ENCODE measurements at regions not wholly inside any gene's neighbourhood (a gene's known extent, or its start where the extent isn't known, plus 50 kb on each side); places are given as distances from the start of the nearest gene placed in this dataset.

- DNase-seq = no peak
Observed at GRCh38 chr5:3736926-3737325, 141.3 kb downstream of the IRX1 start.

DNA sequence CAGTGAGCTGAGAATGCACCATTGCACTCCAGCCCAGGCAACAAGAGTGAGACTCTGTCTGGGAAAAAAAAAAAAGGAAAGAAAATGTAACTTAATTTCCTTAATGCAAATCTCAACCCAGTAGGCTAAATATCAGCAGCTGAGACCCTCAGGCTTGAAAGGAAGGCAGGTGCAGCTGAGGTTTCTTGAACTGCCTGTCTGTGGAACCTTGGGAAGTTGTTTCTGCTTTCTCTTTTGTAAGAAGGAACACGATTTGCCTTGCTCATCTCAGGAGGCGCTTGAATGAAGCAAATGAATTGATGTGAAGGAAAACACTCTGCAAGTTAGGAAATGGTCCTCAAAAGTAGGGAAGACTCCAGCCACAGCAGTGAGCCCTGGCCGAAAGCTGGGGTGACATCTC is 143.3 kb downstream of the IRX1 start:
- no peak for DNase-seq

- DNase-seq = no peak
Observed at GRCh38 chr5:3740546-3741373, 145.1 kb downstream of the IRX1 start.

DNA sequence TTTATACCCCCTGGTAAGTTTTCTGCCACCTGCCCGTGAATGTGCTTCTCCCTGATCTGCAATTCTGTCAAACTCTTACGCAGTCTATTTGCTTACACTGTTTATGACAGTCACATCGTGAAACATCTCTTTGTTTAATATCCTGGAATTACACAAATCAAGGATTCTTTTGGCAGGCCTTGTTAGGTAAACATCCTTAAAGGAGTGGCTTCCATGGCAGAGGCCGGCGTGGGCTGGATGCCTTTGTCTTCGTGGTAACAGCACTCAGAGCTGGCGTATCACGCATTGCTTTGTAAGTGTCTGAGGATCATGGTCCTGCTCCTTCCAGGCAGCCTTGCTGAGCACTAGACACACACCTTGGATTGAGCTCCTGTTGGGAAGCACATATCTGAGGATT is 145.7 kb downstream of the IRX1 start:
- no peak for DNase-seq

DNA sequence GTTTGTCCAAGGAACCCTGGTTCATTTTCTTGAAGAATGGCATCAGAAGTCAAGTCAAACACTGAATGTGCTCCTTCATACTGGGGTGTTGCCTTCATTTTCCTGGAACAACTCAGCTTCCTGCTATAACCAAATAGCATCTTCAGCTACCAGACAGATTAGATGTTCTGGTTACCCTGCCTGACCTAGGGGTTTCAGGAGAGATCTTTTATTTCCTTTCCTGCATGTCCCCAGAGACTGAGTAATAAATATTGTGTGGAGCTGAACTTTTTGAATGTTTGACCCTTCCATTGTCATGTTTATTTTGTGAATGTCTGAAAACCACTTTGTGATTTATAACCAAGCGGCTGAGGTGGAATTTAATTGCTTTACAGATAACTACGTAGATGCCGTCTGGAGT is 147.1 kb downstream of the IRX1 start:
- no peak for DNase-seq

DNA sequence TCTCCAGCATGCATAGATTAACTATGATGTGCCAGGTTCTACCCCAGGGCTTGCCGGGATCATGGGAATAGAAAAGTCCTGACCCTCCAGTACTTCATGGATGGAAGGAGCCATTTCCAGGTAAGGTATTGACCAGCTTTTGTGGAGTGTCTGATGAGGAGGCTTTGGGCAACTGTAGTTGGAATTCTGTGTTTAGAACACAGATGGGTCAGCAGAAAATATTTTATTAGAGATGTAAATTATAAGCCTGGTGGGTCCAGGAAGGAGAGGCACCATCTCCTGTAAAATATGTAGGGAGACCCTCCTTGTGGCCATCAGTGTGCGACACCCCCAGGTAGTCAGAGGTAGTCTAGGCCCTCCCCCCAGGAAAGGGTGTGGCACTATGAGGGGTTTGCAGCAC is 156.2 kb downstream of the IRX1 start:
- DNase-seq = no peak

- DNase-seq = no peak
Observed at GRCh38 chr5:3778000-3778550, 182.4 kb downstream of the IRX1 start.

DNA sequence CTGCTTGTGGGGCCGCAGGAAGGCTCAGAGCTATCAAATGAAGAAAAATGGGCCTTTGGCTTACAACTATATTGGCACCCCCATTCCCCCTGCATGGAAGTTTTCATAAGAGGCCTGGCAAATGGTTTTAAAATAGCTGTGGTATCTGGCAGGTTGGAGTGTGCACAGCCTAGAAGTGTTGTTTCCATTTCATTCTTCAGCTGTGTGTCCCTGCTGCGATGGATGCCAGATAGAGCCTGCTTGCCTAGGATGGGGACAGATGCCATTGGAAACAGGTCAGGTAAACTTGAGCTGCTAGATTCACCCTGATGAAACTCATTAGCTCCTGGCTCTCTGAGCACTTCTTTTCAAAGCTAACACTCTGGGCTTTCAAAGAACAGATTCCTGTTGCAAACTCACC is 183.3 kb downstream of the IRX1 start:
- DNase-seq = no peak

- DNase-seq = no peak
Observed at GRCh38 chr5:3780278-3780677, 184.6 kb downstream of the IRX1 start.

- DNase-seq = no peak
Observed at GRCh38 chr5:3780907-3781306, 185.3 kb downstream of the IRX1 start.

DNA sequence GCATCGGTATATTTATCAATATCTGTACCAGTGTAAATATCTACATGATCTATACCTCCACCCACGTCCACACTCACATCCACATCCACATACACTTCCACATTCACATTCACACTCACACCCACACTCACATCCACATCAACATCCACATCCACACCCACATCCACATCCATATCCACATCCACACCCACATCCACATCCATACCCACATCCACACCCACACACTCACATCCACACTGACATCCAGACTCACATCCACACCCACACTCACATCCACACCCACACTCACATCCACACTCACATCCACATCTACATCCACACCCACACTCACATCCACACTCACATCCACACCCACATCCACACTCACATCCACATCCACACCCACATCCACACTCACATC is 189.2 kb downstream of the IRX1 start:
- DNase-seq = no peak

DNA sequence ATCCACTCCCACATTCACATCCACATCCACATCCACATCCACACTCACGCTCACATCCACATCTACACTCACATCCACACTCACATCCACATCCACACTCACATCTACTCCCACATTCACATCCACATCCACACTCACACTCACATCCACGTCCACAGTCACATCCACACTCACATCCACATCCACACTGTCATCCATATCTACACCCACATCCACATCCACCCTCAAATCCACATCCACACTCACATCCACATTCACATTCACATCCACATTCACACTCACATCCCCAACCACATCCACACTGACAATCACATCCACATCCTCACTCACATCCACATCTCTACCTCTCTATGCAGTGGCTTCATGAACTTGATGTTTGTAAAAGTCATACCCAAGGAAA is 190.5 kb downstream of the IRX1 start:
- DNase-seq = no peak

GRCh38 chr5:3786891-3787430 is 191.3 kb downstream of the IRX1 start:
- DNase-seq = no peak

DNA sequence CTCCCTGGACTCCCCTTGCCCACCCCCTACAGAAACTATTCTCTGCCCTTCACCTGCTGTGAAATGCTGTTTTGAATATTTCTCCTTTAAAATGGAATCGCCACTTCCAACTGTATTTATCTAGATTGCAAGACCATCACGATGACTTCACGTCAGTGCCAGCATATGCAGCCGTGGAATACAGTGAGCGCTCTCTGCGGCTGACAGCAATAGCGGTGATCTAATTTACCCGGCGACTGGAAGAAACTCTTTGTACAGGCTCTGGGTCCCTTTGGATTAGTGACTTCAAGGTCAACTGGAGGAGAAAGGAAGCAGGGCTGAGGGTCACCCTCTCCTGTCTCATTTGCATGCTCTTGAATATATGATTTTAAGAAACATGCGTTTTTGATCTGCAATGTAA is 192.0 kb downstream of the IRX1 start:
- DNase-seq = no peak

GRCh38 chr5:3789519-3790193 is 194.0 kb downstream of the IRX1 start:
- no peak for DNase-seq

GRCh38 chr5:3793162-3793561 is 197.5 kb downstream of the IRX1 start:
- no peak for DNase-seq

- DNase-seq = no peak
Observed at GRCh38 chr5:3794611-3795010, 199.0 kb downstream of the IRX1 start.

- DNase-seq = no peak
Observed at GRCh38 chr5:3796736-3797135, 201.1 kb downstream of the IRX1 start.

DNA sequence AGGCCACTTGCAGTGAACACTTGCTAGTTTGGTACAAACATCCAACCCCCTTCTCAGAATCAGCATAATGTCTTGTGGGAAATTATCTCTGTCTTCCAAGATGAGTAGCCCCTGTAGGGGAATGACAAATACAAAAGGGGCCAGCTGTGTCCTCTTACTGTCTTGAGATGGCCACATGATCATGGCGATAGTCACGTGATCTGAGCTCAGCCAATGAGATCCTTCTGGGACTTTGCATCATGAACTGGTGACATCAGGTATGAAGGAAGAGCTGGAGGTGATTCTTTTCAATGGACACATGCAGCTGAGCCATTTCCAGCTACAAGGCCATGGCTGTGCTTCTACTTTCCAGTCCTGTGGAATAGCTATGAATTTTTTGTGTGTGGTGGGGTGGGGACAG is 206.3 kb downstream of the IRX1 start:
- no peak for DNase-seq

DNA sequence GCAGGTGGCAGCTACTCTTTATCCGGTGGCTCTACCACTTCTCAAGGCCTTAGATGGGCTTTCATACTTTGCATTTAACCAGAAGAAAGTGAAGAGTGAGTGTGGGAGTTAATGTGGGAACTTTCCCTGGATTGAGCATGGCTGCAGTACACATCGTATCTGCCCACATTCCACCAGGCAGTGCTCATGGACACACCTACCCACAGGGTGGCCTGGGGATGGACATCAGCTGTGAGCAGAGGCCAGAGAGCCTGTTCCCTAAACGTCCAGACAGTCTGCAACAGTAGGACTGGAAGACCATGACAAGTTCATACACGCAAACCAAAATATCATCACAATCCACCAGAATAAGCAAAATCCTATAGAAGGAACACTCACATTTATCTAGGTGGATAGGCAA is 213.8 kb downstream of the IRX1 start:
- DNase-seq = no peak

DNA sequence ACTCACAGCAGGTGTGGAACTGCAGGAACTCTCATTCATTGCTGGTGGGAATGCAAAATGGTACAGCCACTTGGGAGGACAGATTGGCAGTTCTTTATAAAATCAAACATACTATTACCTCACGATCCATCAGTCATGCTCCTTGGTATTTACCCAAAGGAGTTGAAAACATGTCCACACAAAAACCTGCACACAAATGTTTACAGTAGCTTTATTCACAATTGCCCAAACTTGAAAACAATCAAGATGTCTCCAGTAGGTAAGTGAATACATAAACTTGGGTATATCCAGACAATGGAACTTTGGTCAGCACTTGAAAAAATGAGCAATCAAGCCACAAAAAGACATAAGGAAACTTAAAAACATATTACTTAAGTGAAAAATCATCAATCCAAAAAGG is 215.5 kb downstream of the IRX1 start:
- DNase-seq = no peak

GRCh38 chr5:3818624-3819023 is 223.0 kb downstream of the IRX1 start:
- no peak for DNase-seq

GRCh38 chr5:3825531-3826451 is 230.2 kb downstream of the IRX1 start:
- no peak for DNase-seq

Measured in NCI-H146 (cell line).